ENCODE measurements at regions not wholly inside any gene's neighbourhood (a gene's known extent, or its start where the extent isn't known, plus 50 kb on each side); places are given as distances from the start of the nearest gene placed in this dataset.

DNA sequence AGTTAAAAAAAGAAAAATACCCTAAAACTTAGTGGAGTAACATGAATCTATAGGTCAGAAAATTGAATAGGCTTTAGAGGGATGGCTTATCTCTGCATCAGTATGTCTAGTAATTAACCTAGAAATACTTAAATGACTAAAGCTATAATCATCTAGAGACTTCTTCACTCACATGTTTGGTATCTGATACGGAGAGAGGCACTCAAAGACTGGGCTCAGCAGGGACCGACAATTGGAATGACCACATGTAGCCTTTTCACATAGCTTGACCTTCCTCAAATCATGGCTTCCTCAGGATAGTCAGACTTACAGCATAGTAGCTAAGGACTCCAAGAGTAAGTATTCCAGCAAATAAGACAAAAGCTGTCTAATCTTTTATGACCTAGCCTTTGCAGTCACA lies 105.3 kb upstream of the RORB start:
- Mint-ChIP-seq H3K27ac (ENCODE audit: unreplicated experiment) (no peak overlapping the region), H3K36me3 (ENCODE audit: insufficient read depth, unreplicated experiment) (no peaks in the 10 kb centered on the region), H3K4me3 (ENCODE audit: unreplicated experiment) (no peak overlapping the region), H3K9me3 (ENCODE audit: unreplicated experiment) (no peaks in the 10 kb centered on the region), H3K27me3 (ENCODE audit: insufficient read depth, unreplicated experiment) (peaks cover 3% of the 10 kb centered on the region), H3K4me1 (ENCODE audit: low read depth, unreplicated experiment) (no peaks in the 10 kb centered on the region)
- no peak overlapping the region for H3K4me3 ChIP-seq (ENCODE audit: low read depth, low read length)
- ChIA-PET POLR2A (no interaction called here), CTCF (no interaction called here)
- no peaks in the 10 kb centered on the region for H3K36me3 ChIP-seq (ENCODE audit: control insufficient read depth, insufficient read depth, low read length)
- no peaks in the 10 kb centered on the region for H3K4me1 ChIP-seq
- TF ChIP-seq, protein P1, sequence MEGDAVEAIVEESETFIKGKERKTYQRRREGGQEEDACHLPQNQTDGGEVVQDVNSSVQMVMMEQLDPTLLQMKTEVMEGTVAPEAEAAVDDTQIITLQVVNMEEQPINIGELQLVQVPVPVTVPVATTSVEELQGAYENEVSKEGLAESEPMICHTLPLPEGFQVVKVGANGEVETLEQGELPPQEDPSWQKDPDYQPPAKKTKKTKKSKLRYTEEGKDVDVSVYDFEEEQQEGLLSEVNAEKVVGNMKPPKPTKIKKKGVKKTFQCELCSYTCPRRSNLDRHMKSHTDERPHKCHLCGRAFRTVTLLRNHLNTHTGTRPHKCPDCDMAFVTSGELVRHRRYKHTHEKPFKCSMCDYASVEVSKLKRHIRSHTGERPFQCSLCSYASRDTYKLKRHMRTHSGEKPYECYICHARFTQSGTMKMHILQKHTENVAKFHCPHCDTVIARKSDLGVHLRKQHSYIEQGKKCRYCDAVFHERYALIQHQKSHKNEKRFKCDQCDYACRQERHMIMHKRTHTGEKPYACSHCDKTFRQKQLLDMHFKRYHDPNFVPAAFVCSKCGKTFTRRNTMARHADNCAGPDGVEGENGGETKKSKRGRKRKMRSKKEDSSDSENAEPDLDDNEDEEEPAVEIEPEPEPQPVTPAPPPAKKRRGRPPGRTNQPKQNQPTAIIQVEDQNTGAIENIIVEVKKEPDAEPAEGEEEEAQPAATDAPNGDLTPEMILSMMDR (IDR thresholded peaks at IDR 0.05; ENCODE audit: insufficient read depth in 1 of 2, low read depth in 1 of 2, low read length in 1 of 2, severe bottlenecking in 1 of 2, unreplicated experiment in 1 of 2): no peak
- DNase-seq: no peak
- intact Hi-C loops (cut with micrococcal nuclease; ENCODE audit: unreplicated experiment): no loop called here
- H3K9me3 ChIP-seq: no peaks in the 10 kb centered on the region
- H3K27me3 ChIP-seq (replicated peaks; ENCODE audit: control insufficient read depth, insufficient read depth, low read length): no peaks in the 10 kb centered on the region
- BruUV-seq (replicated peaks): no TSS peak

DNA sequence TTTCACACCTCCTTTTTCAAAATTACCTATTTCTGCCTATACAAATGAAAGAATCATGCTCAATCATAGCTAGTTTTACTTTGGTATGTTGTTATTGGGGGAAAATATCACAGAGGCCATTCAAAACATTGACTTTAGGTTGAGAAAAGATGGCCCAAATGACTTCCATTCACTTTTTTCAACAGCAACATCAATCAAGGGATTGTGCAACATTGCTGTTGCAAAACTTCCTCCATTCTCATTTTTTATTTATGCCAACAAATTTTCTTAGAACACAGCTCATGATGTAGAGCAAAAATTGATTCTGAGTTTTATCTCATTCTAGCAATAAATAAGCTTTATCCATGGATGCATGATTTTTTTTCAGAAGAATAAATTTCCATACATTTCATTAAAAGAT lies 93.6 kb upstream of the RORB start:
- H3K4me1 Mint-ChIP-seq (ENCODE audit: low read depth, unreplicated experiment): no peaks in the 10 kb centered on the region
- no TSS peak for BruUV-seq (replicated peaks)
- H3K4me3 ChIP-seq (ENCODE audit: low read depth, low read length): no peak overlapping the region
- no peak overlapping the region for H3K27ac Mint-ChIP-seq (ENCODE audit: unreplicated experiment)
- no peaks in the 10 kb centered on the region for H3K27me3 ChIP-seq (replicated peaks; ENCODE audit: control insufficient read depth, insufficient read depth, low read length)
- peaks cover 10% of the 10 kb centered on the region for H3K9me3 Mint-ChIP-seq (ENCODE audit: unreplicated experiment)
- no peak for DNase-seq
- H3K4me3 Mint-ChIP-seq (ENCODE audit: unreplicated experiment): no peak overlapping the region
- no peaks in the 10 kb centered on the region for H3K4me1 ChIP-seq
- ChIA-PET CTCF (no interaction called here), POLR2A (no interaction called here)
- H3K36me3 Mint-ChIP-seq (ENCODE audit: insufficient read depth, unreplicated experiment): no peaks in the 10 kb centered on the region
- no peaks in the 10 kb centered on the region for H3K27me3 Mint-ChIP-seq (ENCODE audit: insufficient read depth, unreplicated experiment)
- TF ChIP-seq, protein P1 (IDR thresholded peaks at IDR 0.05; ENCODE audit: insufficient read depth in 1 of 2, low read depth in 1 of 2, low read length in 1 of 2, severe bottlenecking in 1 of 2, unreplicated experiment in 1 of 2): no peak
- no peaks in the 10 kb centered on the region for H3K9me3 ChIP-seq
- no peaks in the 10 kb centered on the region for H3K36me3 ChIP-seq (ENCODE audit: control insufficient read depth, insufficient read depth, low read length)
- intact Hi-C loops (cut with micrococcal nuclease; ENCODE audit: unreplicated experiment): no loop called here

DNA sequence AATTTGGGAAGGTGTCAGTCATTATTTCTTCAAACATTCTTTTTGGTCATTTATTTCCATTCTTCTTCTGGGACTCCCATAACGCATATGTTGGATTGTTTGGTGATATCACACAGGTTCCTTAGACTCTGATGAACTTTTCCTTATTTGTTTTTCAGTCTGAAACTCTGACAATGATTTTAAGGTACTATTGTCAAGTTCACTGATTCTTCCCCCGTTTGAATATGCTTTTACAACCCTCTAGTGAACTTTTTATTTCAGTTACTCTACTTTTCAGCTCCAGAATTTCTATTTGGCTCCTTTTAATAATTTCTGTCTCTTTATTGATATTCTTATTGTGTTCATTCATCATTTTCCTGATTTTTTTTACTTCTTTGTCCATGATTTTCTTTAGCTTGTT lies 92.5 kb upstream of the RORB start:
- no peaks in the 10 kb centered on the region for H3K36me3 Mint-ChIP-seq (ENCODE audit: insufficient read depth, unreplicated experiment)
- no peak overlapping the region for H3K4me3 Mint-ChIP-seq (ENCODE audit: unreplicated experiment)
- BruUV-seq (replicated peaks): no TSS peak
- H3K4me1 Mint-ChIP-seq (ENCODE audit: low read depth, unreplicated experiment): no peaks in the 10 kb centered on the region
- H3K27me3 Mint-ChIP-seq (ENCODE audit: insufficient read depth, unreplicated experiment): no peaks in the 10 kb centered on the region
- POLR2A ChIA-PET: no interaction called here
- H3K27me3 ChIP-seq (replicated peaks; ENCODE audit: control insufficient read depth, insufficient read depth, low read length): no peaks in the 10 kb centered on the region
- TF ChIP-seq, protein P1 (IDR thresholded peaks at IDR 0.05; ENCODE audit: insufficient read depth in 1 of 2, low read depth in 1 of 2, low read length in 1 of 2, severe bottlenecking in 1 of 2, unreplicated experiment in 1 of 2): no peak
- intact Hi-C loops (cut with micrococcal nuclease; ENCODE audit: unreplicated experiment): no loop called here
- no peaks in the 10 kb centered on the region for H3K4me1 ChIP-seq
- H3K36me3 ChIP-seq (ENCODE audit: control insufficient read depth, insufficient read depth, low read length): no peaks in the 10 kb centered on the region
- H3K27ac Mint-ChIP-seq (ENCODE audit: unreplicated experiment): no peak overlapping the region
- no peak for DNase-seq
- H3K9me3 Mint-ChIP-seq (ENCODE audit: unreplicated experiment): peaks cover 10% of the 10 kb centered on the region
- no peaks in the 10 kb centered on the region for H3K9me3 ChIP-seq
- no peak overlapping the region for H3K4me3 ChIP-seq (ENCODE audit: low read depth, low read length)
- CTCF ChIA-PET: no interaction called here

Measured in Caco-2 (cell line).